ENCODE measurements at regions not wholly inside any gene's neighbourhood (a gene's known extent, or its start where the extent isn't known, plus 50 kb on each side); places are given as distances from the start of the nearest gene placed in this dataset.

- TF ChIP-seq CTCF (IDR thresholded peaks at IDR 0.05) (no peak), POLR2A (IDR thresholded peaks at IDR 0.05) (no peak)
Measured at GRCh38 chr1:198887866-198888265, 249.0 kb downstream of the PTPRC start.

Measured in Peyer's patch (tissue), 4 donors.